ENCODE measurements at regions not wholly inside any gene's neighbourhood (a gene's known extent, or its start where the extent isn't known, plus 50 kb on each side); places are given as distances from the start of the nearest gene placed in this dataset.
"Not testable (repeated sequence)": the region's sequence is repeated elsewhere in the genome, so short reads cannot be mapped to it uniquely, and the experiment has no call there.

DNA sequence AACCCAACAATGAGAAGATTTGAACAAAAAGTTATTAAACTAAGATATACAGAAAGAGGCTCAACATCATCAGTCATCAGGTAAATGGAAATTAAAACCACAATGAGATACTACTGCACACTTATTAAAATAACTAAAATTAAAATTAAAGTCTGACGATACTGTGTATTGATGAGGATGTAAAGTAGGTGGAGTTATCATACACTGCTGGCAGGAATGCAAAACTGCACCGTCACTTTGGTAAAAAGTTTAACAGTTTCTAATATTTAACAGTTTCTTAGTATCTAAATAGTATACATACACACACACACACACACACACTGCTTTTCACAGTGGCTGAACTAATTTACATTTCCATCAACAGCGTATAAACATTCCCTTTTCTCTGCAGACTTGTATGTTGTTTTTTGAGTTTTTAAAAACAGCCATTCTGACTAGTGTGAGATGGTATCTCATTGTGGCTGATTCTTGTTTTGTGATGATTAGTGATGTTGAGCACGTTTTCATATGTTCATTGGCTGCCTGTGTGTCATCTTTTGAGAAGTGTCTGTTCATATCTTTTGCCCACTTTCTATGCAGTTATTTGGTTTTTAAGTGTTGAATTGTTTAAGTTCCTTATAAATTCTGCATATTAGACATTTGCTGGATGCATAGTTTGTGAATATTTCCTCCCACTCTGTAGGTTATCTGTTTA is 726.9 kb upstream of the CHAC2 start:
- no peak for DNase-seq (ENCODE audit: low read depth in 2 of 2)

DNA sequence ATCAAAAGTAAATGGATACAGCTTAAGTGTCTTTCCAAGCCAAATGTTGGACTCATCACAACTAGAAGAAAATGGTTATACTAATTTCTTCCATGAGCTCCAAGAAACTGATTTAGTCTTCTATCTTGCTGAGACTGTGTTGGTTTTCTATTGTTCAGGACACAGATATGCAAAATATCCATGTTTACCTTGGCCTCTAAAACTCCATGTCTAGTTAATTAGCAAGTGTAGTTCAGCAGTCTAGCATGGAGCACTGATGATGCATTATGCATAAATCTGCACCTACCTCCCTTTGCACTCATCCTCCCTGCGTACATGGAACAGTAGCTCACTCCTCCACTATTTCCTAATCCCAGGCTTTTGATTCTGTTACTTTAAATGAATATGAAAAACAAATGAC is 731.4 kb upstream of the CHAC2 start:
- no peak for DNase-seq (ENCODE audit: low read depth in 2 of 2)

DNA sequence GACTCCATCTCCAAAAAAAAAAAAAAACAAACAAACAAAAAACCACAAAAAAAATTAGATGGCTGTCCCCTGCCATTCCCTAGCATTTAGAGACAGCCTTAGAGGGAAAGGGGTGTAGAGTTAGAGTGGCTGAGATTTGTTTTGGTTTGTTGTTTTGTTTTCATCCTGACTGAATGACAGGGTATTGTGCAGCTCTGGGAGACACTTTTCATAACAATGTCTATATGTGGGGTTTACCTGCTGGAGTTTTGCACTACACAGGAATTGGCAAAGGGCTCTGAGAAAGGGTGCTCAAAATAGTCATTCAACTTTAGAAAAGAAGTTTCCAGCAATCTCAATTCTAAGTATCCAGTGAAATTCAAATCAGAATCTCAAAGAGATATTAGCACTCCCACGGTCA is 732.5 kb upstream of the CHAC2 start:
- DNase-seq (ENCODE audit: low read depth in 2 of 2): no peak

DNA sequence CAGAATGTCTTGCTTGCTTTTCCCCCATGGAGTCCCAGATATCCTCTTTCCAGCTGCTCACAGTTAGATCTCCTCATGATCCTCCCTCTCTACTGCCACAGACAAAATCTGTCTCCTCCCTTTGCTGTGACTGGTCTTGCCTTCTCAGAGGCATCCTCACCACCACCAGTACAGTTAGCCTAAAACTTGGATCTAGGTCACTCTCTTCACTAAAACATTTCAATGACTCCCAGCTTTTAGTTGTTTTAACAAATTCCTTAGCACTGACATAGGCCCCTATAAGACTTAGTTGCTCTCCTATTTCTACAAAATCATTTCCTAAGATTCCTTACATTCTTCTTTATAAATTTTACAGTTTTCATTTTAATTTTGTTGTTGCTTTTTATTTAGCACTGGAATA is 734.2 kb upstream of the CHAC2 start:
- DNase-seq (ENCODE audit: low read depth in 2 of 2): no peak

DNA sequence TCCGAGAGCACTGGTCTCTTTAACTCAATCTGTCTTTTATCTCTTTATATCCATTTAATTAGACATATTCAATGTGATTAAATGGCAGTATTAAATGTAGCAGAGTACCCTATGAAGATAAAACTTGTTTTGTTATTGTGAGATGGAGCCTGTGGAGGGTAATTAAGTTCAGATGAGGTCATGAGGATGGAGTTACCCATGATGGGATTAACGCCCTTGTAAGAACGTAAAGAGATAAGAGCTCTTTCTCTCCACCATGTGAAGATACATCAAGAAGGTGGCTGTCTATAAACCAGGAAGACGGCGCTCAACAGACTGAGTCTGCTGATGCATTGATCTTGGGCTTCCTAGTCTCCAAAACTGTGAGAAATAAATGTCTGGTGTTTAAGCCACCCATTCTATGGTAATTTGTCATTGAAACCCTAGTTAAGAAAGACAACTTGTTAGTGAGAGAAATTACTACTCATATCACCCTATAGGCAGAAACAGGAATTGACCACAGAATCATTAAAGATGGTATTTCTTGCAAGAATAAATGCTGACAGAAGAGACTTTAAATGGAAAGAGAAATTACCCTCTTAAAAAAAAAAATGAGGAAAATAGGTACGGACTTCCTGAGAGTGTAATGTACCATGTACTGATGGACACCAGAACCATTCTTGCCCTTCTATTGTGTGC is 738.7 kb upstream of the CHAC2 start:
- DNase-seq (ENCODE audit: low read depth in 2 of 2): no peak

DNA sequence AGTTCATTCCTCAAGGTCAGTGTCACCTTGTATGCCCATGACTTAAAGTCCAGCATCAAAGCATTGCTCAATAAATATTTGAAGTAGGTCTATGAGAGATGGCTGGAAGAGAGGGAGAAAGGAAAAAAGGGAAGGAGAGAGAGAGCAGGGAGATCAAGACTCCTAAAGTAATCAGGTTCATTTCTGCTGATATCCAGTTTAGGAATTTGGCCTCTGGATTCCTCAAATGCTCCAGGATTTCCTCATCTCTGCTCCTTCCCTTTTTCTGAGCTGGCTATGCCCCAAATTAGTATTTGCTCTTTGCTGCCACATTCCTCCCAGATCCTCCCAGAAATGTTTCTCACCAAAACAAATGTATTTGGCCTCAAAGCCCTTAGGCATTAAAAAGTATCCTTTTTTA is 739.4 kb upstream of the CHAC2 start:
- DNase-seq (ENCODE audit: low read depth in 2 of 2): no peak

DNA sequence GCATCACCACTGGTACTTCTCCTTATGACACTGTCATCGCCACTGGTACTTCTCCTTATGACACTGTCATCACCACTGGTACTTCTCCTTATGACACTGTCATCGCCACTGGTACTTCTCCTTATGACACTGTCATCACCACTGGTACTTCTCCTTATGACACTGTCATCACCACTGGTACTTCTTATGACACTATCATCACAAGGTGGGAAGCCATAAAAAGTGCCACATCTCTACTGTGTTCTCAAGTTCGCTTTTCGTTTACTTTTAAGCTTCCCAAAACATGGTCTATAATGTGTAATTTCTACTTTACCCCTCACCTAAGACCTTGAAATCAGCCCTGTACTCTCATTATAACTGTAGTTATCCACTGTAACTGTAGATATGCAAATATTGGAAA is 745.4 kb upstream of the CHAC2 start:
- not testable (repeated sequence) for DNase-seq (ENCODE audit: low read depth in 2 of 2)

DNA sequence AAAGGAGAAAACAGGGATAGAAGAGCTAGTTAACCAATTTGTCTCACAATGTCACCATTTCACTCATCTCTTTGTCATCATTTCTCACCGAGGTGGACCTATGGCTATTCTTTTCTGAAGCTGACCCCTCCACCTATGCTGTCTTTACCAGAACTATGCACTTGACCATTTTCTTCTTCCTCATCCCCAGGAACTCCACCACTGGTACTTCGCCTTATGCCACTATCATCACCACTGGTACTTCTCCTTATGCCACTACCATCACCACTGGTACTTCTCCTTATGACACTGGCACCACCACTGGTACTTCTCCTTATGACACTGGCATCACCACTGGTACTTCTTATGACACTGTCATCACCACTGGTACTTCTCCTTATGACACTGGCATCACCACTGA is 745.8 kb upstream of the CHAC2 start:
- DNase-seq (ENCODE audit: low read depth in 2 of 2): no peak

DNA sequence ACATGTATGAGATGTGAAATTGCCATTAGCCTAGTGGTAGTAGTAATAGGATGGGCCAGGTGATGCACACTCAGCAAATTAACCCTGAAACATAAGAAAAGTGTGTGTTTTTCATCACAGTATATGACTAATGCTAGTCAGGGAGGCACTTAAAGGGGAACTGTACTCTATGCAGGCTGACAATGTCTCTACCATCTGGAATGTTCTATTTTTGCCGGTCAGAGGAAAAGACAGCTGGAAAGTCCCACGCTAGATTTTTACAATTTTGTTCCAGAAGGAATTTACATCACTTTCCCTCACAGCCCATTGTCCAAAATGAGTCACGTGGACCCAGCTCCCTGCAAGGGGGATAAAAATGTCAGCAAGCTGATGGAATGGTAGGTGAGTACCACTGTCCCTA is 746.3 kb upstream of the CHAC2 start:
- no peak for DNase-seq (ENCODE audit: low read depth in 2 of 2)

DNA sequence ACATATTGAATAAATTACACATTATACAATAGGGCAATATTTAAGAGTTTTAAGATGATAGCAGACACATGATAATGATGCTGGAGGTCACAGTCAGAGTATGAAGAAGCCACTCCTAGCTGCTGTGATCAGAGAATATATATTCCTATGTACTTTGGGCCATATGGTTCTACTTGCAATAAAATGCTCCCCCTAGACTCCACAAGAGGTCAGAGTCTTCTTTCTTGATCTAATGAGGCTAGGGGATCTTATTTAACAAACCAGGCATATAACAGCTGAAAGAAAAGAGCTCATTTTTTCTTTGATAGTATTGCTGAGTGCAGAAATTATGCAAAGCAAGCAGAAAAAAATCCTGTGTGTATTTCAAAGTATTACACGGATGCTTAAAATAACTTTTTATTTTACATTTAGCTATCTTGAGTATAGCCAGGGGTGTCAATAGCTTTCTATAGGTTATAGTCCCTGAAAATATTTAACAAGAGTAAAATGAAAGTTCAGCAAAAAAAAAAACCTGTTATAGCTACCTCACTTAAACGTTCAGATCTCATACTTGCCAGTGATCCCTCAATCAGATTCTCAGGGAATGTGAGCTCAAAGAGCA is 748.7 kb upstream of the CHAC2 start:
- no peak for DNase-seq (ENCODE audit: low read depth in 2 of 2)

DNA sequence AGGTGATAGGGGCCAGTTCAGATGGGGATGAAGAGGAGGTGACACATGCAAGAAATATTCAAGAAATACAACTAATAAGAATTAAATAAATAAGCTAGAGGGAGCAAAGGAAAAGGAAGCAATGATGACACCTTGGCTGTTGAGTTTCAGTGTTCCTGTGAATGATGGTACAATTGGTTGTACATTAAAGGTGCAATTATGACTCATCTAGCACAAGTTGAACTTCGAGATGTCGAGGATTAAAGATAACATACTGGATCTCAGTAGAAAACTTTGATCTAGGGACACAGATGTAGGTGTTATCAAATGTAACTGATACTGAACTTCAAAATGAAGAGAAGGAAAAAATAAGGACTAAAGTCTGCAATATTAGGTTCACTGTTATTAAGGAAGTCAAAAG is 760.6 kb upstream of the CHAC2 start:
- no peak for DNase-seq (ENCODE audit: low read depth in 2 of 2)

DNA sequence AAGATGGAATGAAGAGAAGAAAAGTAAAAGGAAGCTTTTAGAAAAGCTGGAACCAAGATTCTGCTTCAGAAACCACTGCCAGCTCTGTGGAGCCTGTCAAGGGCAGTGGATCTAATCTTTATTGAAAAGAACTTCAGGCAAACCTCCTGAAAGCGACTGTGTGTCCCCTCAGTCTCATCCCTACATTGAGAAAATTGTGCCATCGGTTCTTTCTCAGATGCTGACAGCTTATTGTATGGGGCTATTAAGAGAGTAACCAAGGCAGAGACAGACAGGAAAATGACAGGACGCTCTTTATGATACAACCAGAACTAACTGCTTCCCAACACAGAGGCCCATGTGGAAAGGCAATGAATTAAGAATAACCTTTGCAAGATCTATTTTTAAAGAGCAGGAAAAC is 763.2 kb upstream of the CHAC2 start:
- no peak for DNase-seq (ENCODE audit: low read depth in 2 of 2)

DNA sequence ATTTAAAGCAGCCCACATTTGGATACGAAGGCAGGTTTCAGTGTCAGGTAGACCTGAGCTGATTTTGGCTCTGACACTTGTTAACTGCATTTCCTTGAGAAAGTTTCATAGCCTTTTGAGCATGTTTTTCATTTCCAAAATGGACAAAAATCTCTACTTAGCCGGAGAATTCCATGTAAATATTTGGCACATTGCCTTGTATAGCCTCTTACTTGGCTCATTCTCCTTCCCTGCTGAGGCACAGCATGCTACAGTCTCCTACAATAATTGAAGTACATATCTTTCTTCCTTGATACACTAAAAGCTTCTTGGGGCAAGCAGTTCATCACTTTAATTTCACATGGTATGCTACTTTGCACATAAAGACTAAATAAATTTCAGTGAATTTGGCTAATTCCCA is 772.2 kb upstream of the CHAC2 start:
- no peak for DNase-seq (ENCODE audit: low read depth in 2 of 2)

DNA sequence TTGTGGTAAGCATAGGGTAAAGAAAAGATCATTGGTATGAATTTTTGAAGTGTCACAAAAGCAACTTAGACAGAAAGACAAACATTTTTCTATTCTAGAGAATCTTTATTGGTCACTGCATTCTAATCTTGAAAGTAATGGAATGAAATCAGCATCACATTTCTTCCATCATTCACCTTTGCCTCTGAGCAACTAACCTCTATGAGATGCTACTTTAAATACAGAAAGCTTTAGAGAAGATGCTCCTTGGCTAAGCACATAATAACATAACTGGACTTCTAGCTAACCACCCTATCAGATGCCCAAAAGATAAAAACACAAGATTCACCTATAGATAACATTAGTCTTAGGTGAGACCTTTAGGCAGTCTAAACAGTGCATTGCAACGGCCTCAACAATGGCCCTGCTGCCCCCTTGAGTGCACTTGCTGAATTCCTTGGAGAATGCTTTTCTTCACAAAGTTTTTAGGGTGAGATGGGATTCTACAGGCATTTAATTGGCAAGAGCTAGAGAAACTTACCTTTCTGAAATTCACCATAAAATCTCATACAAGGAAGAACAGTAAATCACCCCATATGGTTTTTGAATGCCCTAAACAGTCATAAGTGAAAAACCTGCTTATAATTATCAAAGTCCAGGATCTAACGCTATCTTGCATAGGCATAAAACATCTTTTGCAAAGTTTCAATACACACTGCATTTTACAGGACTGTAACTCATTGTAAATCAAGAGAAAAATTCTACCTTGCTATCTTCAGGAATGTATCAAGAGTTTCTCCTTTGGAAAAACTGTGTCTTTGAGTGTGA is 791.3 kb upstream of the CHAC2 start:
- DNase-seq (ENCODE audit: low read depth in 2 of 2): no peak

DNA sequence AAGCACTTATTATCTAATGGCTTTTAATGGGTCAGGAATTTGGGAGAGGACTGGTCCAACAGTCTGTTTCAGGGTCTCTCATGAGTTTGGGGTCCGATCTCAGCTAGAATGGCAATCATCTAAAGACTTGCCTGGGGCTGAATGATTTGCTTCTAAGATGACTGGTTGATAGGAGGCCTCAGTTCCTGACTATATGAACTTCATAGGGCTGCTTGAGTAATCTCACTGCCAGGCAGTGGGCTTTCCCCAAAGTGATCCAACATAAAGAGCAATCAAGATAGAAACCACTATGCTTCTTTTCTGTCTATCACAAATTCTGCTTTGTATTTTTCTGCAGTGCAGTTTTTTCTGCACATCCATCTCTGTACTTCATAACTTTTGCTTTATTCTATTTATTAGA is 793.5 kb upstream of the CHAC2 start:
- no peak for DNase-seq (ENCODE audit: low read depth in 2 of 2)

DNA sequence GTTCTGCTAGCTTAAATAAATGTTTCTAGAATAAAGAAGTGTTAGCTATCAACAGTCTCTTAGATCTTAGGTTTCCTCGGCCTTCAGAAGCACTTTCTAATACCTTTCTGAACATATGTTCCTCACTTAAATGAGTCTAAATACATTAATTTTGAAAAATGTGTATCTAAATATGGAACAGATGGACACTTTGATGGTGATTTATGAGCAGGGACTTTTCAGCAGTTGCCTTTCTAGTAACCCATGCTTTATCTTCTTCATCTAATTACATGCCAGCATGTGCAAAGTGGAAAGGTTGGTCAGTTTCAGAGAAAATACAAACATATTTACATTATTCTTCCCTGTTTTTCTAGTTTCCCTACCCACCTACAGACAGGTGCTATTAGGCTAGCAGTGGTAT is 797.0 kb upstream of the CHAC2 start:
- DNase-seq (ENCODE audit: low read depth in 2 of 2): no peak

DNA sequence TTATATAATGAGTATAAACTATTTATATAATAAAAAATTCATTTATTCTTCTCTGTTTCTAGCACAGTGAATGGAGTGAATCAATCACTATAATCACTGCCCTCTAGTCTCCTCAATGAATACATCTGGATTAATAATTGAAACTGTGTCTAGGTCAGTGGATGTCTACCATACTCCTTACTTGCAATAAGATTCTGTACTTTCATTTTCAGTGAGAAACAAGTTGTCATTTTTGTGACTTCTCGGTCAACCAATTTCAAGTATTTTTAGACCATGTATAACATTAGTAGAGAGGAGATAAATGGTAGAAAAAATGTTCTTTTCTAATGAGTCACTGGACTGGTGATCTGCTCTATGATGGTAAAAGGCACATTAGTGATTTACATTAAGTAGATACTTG is 799.6 kb upstream of the CHAC2 start:
- no peak for DNase-seq (ENCODE audit: low read depth in 2 of 2)

DNA sequence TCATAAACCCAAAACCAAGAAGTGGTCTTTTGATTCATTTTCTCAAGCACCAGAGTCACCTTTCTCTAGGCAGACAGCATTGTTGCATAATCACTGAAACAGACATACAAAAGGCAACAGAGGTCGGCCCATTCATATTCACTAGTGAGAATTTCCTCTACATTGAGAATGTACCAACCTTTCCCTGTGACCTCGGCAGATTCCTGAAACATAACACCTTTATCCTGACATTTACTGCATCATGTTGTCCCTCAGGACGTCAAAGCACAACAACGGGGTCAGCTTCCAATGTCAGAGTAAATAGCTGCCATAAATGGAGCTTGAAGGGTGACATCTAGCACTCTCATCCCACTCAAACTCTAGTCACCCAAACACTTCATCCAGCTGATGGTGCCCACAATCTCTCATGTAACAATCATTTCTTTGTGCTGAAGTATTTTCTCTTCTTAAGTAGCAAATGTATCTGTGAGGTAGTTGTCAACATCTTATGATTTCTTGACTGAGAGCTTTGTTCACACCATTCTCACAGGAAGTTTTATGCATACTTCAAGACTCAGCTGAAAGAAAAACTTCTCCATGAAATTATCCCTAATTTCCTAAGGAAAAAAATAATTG is 802.6 kb upstream of the CHAC2 start:
- DNase-seq (ENCODE audit: low read depth in 2 of 2): no peak

DNA sequence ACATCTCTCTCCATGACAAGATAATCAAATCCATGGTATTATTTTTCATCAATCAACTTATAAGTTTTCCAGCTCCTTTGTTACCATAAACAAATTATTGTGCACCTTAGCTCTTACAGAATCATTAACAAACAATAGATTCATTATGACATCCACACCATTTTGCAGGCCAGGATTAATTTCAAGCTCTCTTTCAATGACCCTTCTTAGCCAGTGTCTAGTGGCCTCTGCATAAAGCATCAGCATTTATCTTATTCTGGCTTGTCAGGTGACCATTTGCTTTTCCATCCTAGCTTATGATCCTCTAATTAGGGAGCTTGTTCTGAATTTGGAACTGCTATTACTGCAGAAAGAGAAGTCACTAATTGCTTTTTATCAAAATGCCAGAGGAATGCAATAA is 806.2 kb upstream of the CHAC2 start:
- no peak for DNase-seq (ENCODE audit: low read depth in 2 of 2)

DNA sequence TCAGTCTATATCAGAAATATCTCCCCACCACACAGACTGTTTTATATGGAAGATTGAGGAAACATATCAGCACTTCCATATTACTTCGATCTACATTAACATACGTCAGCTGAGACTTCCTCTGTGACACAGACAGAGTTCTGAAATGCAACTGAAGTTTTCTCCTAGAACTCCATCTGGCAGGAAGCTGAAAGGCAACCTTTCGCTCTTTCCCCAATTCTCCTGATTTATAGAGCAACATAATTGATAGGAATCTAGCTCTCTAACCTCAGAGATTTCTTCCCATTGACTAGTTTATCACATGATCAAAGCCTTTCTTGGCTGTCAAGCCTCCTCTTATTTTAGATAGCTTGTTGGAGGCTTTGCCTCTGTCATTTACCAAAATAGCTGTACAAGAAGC is 806.7 kb upstream of the CHAC2 start:
- no peak for DNase-seq (ENCODE audit: low read depth in 2 of 2)

DNA sequence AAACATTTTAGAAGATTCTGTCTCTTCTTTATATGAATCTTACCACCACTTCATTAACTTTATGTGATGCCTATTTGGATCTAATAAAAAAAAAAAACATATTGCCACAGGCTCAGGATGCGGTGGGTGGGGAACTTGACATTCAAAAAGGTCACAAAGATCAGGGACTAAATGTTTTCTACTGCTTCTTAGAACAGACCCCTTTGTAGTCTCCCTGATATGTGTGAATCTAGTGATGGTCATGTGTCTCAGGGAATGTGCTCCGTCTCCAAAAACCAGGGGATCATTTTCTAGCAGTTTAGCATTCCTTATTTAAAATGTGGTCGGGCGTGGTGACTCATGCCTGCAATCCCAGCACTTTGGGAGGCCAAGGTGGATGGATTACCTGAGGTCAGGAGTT is 807.8 kb upstream of the CHAC2 start:
- no peak for DNase-seq (ENCODE audit: low read depth in 2 of 2)

DNA sequence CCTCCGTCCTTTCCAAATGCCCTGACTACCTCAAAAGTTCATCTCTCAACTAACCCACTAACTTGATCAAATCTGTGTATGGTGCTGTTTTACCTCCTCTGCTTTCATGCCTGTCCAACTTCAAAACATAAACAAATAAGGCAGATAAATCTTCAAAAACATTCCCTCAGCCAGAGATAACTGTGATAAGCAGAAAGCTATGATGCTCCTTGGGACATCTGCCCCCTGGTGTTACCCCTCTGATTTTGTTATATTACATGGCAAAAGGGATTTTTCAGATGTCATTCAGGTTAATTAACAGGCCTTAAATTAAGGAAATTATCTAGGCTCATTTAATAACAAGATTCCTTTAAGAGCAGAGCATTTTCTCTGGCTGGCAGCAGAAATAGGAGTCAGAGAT is 810.8 kb upstream of the CHAC2 start:
- no peak for DNase-seq (ENCODE audit: low read depth in 2 of 2)

Measured in dermis microvascular lymphatic vessel endothelial cell (primary cell).